PC-3 (cell line): ENCODE measurements at regions not wholly inside any gene's neighbourhood (a gene's known extent, or its start where the extent isn't known, plus 50 kb on each side); places are given as distances from the start of the nearest gene placed in this dataset.
"Not testable (repeated sequence)": the region's sequence is repeated elsewhere in the genome, so short reads cannot be mapped to it uniquely, and the experiment has no call there.

Experiments
- CTCF ChIP-seq: fragments of 300-600 bp; sonication (generic); conservative IDR thresholded peaks from 2 replicates; pipeline ENCODE4 v1.5.1; 2017; ENCODE audit warnings: antibody characterized with exemption, low read depth, mild to moderate bottlenecking, low read length
- EZH2 ChIP-seq: fragments of 300-600 bp; sonication (generic); IDR thresholded peaks from one replicate; pipeline ENCODE4 v1.6.1; 2017; ENCODE audit warnings: antibody characterized with exemption, mild to moderate bottlenecking, low read length; ENCODE audit not compliant: unreplicated experiment
- EZH2phosphoT487 ChIP-seq: fragments of 300-600 bp; sonication (generic); IDR thresholded peaks from 2 replicates; pipeline ENCODE4 v1.6.1; 2018; ENCODE audit warnings: mild to moderate bottlenecking, antibody characterized with exemption, low read length, borderline replicate concordance

- TF ChIP-seq CTCF, EZH2, EZH2phosphoT487: not testable (repeated sequence)
Measured at GRCh38 chr1:143785883-143786282, 185.9 kb downstream of the FAM72C start.
